HepG2 (cell line): ENCODE measurements at regions not wholly inside any gene's neighbourhood (a gene's known extent, or its start where the extent isn't known, plus 50 kb on each side); places are given as distances from the start of the nearest gene placed in this dataset.

Experiments used
- ATAC-seq: fragments of 200-7000 bp; cut with Tn5 transposase; 3 replicates; pipeline ENCODE4 v1.9.1; 2020; ENCODE audit warnings: mild to moderate bottlenecking, moderate library complexity
- BruUV-seq: library from RNA; stranded (reverse); fragments of 400-500 nt; replicated peaks from 2 replicates; lab custom pipeline; 2021; lab: Mats Ljungman, UMichigan
- CTCF ChIA-PET: fragments of 300-600 bp; formaldehyde crosslinking; extraction: SDS; loops from one replicate; lab custom pipeline; 2021; ENCODE audit warnings: low total read pairs, inconsistent platforms, low intra/inter-chr PET ratio; lab: Yijun Ruan, JAX
- POLR2A ChIA-PET: fragments of 350-600 bp; sonication (Branson Sonifier 250); formaldehyde crosslinking; loops from one replicate; lab custom pipeline; 2020; ENCODE audit warnings: antibody characterized with exemption, inconsistent platforms; lab: Yijun Ruan, JAX
- DNase-seq: peaks from one replicate; pipeline ENCODE4 v3.0.0-alpha.2; 2015; ENCODE audit warnings: low spot score
- FAIRE-seq: peaks from 3 replicates; lab custom pipeline; 2011; peaks lifted over from hg19 to GRCh38; lab: Jason Lieb, UNC
- H2AFZ ChIP-seq: one replicate; pipeline ENCODE4 v1.6.1; 2011; ENCODE audit warnings: low read length, inconsistent platforms
- H3K27ac ChIP-seq: fragments of 300-600 bp; 3 replicates; pipeline ENCODE4 v1.8.0; 2011; ENCODE audit warnings: mixed run types, mild to moderate bottlenecking, mixed read lengths, low read length, inconsistent platforms; ENCODE audit not compliant: insufficient read depth; ENCODE audit errors: extremely low read length
- H3K27me3 ChIP-seq, 2 experiments: fragments of 200-600 bp in 1 of 2; 2 replicates in 1 of 2; 3 replicates in 1 of 2; pipeline versions ENCODE4 v1.6.0 to v1.8.0; 2011; ENCODE audit warnings: low read length in 2 of 2, mild to moderate bottlenecking in 2 of 2, moderate library complexity in 2 of 2, inconsistent platforms in 1 of 2; ENCODE audit not compliant: insufficient read depth in 2 of 2, control insufficient read depth in 1 of 2
- H3K36me3 ChIP-seq, 2 experiments: fragments of 200-600 bp in 1 of 2; replicated peaks in 1 of 2; 2 replicates in 1 of 2; 3 replicates in 1 of 2; pipeline versions ENCODE4 v1.5.1 to v1.8.0; 2011; ENCODE audit warnings: low read length in 2 of 2, inconsistent platforms in 1 of 2; ENCODE audit not compliant: insufficient read depth in 2 of 2, control insufficient read depth in 1 of 2
- H3K4me1 ChIP-seq: 2 replicates; pipeline ENCODE4 v1.5.1; 2012; ENCODE audit warnings: low read length, inconsistent platforms; ENCODE audit not compliant: insufficient read depth
- H3K4me2 ChIP-seq: 2 replicates; pipeline ENCODE4 v1.6.0; 2011; ENCODE audit warnings: low read depth, low read length, inconsistent platforms
- H3K4me3 ChIP-seq, 3 experiments: fragments of 200-600 bp in 1 of 3; sonication (generic), shearing (Covaris generic) in 1 of 3; replicated peaks in 1 of 3; 2 replicates each; pipeline ENCODE4 v1.5.1; 2011 to 2016; ENCODE audit warnings: low read length in 3 of 3, inconsistent platforms in 2 of 3, low read depth in 2 of 3, mild to moderate bottlenecking in 2 of 3, control low read depth in 1 of 3, mixed read lengths in 1 of 3; ENCODE audit not compliant: insufficient read depth in 1 of 3
- H3K79me2 ChIP-seq: one replicate; pipeline ENCODE4 v1.6.1; 2011; ENCODE audit warnings: low read length, inconsistent platforms; ENCODE audit not compliant: insufficient read depth
- H3K9ac ChIP-seq: 2 replicates; pipeline ENCODE4 v1.6.0; 2011; ENCODE audit warnings: mild to moderate bottlenecking, low read depth, low read length, inconsistent platforms; ENCODE audit not compliant: insufficient read depth
- H3K9me3 ChIP-seq: 2 replicates; pipeline ENCODE4 v1.5.1; 2012; ENCODE audit warnings: mild to moderate bottlenecking, low read length
- H4K20me1 ChIP-seq: 2 replicates; pipeline ENCODE4 v1.6.0; 2011; ENCODE audit warnings: inconsistent platforms, mild to moderate bottlenecking, low read length, moderate library complexity; ENCODE audit not compliant: insufficient read depth
- HNRNPLL ChIP-seq: fragments of 200-400 bp; formaldehyde crosslinking; IDR thresholded peaks from 2 replicates; pipeline ENCODE4 v1.6.1; 2017; ENCODE audit warnings: mild to moderate bottlenecking, low read depth, low read length; ENCODE audit not compliant: poor library complexity, severe bottlenecking
- KDM5B ChIP-seq: sonication (generic); formaldehyde crosslinking; IDR thresholded peaks from 2 replicates; pipeline ENCODE4 v1.4.0; 2020; ENCODE audit warnings: missing genetic modification reagents, mild to moderate bottlenecking, borderline replicate concordance
- POLR2A ChIP-seq, 2 experiments: IDR thresholded peaks; 2 replicates each; pipeline ENCODE4 v1.6.1; 2011; ENCODE audit warnings: low read depth in 2 of 2, low read length in 2 of 2, mild to moderate bottlenecking in 1 of 2, moderate library complexity in 1 of 2; ENCODE audit not compliant: insufficient read depth in 1 of 2
- SIN3A ChIP-seq: IDR thresholded peaks from 2 replicates; pipeline ENCODE4 v1.6.1; 2011; ENCODE audit warnings: low read depth, mild to moderate bottlenecking, control low read depth, low read length, borderline replicate concordance
- ZFP90 ChIP-seq: sonication (generic); formaldehyde crosslinking; IDR thresholded peaks from 2 replicates; pipeline ENCODE4 v1.8.0; 2022; ENCODE audit warnings: missing genetic modification reagents, mild to moderate bottlenecking, inconsistent platforms, borderline replicate concordance
- ZFYVE20 ChIP-seq: sonication (generic); formaldehyde crosslinking; IDR thresholded peaks from 2 replicates; pipeline ENCODE4 v1.8.0; 2023; ENCODE audit warnings: low read depth, mild to moderate bottlenecking, moderate library complexity, missing genetic modification reagents, borderline replicate concordance
- ZMAT3 ChIP-seq: sonication (generic); formaldehyde crosslinking; conservative IDR thresholded peaks from 2 replicates; pipeline ENCODE4 v1.7.0; 2021; ENCODE audit warnings: missing genetic modification reagents
- ZNF124 ChIP-seq: sonication (generic); formaldehyde crosslinking; IDR thresholded peaks from 2 replicates; pipeline ENCODE4 v1.4.0; 2020; ENCODE audit warnings: missing genetic modification reagents
- ZNF3 ChIP-seq: IDR thresholded peaks from 2 replicates; pipeline ENCODE4 v1.7.0; 2017; ENCODE audit warnings: inconsistent platforms
- ZNF839 ChIP-seq: sonication (generic); formaldehyde crosslinking; IDR thresholded peaks from 2 replicates; pipeline ENCODE4 v1.4.0; 2020; ENCODE audit warnings: missing genetic modification reagents, mild to moderate bottlenecking, borderline replicate concordance
- WGBS: methylation state at CpG from one replicate; pipeline ENCODE4 v1.1.6; 2017; ENCODE audit warnings: low lambda C conversion rate; 5-methylcytosine and 5-hydroxymethylcytosine counted together
- in situ Hi-C: cut with HindIII; loops from 2 replicates; pipeline ENCODE4 v1.10.0; 2017; ENCODE audit warnings: low pct_unique_long_range_greater_than_20kb; ENCODE audit not compliant: extremely low pct_ligation_motif_present
- intact Hi-C: fragments of 100-400 bp; cut with micrococcal nuclease; formaldehyde crosslinking; loops from one replicate; pipeline ENCODE4 v1.10.0; 2022; ENCODE audit not compliant: unreplicated experiment
- TF ChIP-seq, protein P1 (sequence below): sonication (generic); formaldehyde crosslinking; IDR thresholded peaks from 2 replicates; pipeline ENCODE4 v1.4.0; 2020; ENCODE audit warnings: missing genetic modification reagents

DNA sequence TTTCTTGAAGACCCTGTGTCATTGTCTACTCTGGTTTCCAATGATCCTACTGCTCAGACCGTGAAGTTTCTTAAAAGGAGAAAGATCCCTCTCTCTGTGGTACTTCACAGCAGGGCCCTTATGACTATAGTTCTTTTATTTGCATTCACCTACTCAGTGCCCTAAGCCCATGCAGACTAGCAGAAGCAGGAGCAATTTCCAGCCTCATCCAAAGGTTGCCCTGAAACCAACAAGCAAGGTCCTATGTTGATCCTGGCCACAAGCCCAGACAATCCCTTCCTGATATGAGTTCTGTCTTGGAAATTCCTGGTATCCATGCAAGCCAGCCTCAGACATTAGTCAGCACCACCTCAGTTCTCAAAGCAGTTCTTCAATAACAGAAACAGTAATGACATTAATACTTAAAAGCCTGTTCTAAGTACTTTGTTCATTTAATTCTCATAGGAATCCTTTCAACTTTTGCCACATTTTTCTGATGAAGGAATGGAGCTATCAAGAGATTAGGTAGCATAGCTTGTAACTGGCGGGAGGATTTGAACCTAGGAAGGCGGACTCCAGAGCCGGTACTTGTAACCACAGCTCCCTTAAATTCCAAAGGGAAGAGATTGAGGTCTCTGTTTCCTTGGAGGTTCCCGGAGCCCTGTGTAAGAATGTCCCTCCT is 58.1 kb upstream of the ST8SIA6 start (continued):
- TF ChIP-seq, protein P1, sequence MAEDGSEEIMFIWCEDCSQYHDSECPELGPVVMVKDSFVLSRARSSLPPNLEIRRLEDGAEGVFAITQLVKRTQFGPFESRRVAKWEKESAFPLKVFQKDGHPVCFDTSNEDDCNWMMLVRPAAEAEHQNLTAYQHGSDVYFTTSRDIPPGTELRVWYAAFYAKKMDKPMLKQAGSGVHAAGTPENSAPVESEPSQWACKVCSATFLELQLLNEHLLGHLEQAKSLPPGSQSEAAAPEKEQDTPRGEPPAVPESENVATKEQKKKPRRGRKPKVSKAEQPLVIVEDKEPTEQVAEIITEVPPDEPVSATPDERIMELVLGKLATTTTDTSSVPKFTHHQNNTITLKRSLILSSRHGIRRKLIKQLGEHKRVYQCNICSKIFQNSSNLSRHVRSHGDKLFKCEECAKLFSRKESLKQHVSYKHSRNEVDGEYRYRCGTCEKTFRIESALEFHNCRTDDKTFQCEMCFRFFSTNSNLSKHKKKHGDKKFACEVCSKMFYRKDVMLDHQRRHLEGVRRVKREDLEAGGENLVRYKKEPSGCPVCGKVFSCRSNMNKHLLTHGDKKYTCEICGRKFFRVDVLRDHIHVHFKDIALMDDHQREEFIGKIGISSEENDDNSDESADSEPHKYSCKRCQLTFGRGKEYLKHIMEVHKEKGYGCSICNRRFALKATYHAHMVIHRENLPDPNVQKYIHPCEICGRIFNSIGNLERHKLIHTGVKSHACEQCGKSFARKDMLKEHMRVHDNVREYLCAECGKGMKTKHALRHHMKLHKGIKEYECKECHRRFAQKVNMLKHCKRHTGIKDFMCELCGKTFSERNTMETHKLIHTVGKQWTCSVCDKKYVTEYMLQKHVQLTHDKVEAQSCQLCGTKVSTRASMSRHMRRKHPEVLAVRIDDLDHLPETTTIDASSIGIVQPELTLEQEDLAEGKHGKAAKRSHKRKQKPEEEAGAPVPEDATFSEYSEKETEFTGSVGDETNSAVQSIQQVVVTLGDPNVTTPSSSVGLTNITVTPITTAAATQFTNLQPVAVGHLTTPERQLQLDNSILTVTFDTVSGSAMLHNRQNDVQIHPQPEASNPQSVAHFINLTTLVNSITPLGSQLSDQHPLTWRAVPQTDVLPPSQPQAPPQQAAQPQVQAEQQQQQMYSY (CRISPR knock-in tag): no peak
- TF ChIP-seq ZMAT3 (CRISPR knock-in tag): no peak
- TF ChIP-seq SIN3A: no peak

DNA sequence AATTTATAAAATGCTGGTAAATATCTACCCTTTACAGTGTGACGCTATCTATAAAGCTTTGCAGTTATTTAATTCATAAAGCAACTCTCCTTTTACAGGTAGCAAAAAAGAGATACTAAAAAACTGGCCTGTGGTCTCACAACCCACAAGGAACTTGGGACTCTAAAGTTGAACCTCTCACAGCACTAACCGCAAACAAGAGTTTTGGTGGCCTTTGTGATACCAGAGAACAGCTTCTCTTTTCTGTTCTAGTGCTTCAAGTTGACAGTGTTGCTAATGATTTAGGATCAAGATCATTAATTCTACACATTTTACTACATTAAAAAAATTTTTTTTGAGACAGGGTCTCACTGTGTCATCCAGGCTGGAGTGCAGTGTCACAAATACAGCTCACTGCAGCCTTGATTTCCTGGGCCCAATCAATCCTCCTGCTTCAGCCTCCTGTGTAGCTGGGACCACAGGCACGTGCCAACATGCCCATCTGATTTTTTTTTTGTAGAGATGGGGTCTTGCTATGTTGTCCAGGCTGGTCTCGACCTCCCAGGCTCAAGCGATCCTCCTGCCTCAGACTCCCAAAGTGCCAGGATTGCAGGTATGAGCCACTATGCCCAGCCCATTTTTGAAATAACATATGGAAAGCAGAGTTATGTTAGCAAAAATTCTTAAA is 56.0 kb upstream of the ST8SIA6 start:
- intact Hi-C loops: no loop called here

More for the DNA sequence above, 56.0 kb upstream of the ST8SIA6 start:
- Histone ChIP-seq H3K27ac (no peak overlapping the region), H3K79me2 (no peaks in the 10 kb centered on the region), H3K27me3 (no peaks in the 10 kb centered on the region; a peak in 2 of 5 replicates), H3K36me3 (no peaks in the 10 kb centered on the region), H3K9me3 (no peaks in the 10 kb centered on the region), H3K4me2 (no peak overlapping the region), H4K20me1 (no peaks in the 10 kb centered on the region), H3K4me3 (no peak overlapping the region), H2AFZ (no peak overlapping the region), H3K4me1 (no peaks in the 10 kb centered on the region), H3K9ac (no peak overlapping the region)
- no peak for ATAC-seq
- WGBS: 47% methylated on average over 5 of the region's 5 CpGs
- no TSS peak for BruUV-seq
- in situ Hi-C loops: no loop called here
- TF ChIP-seq ZFYVE20 (no peak), ZNF839 (CRISPR knock-in tag) (no peak), ZNF124 (CRISPR knock-in tag) (no peak), ZFP90 (CRISPR knock-in tag) (no peak), POLR2A (IDR thresholded peaks at IDR 0.05; ENCODE audit: insufficient read depth in 1 of 2, low read depth in 2 of 2, low read length in 2 of 2) (no peak), HNRNPLL (no peak), ZNF3 (no peak), KDM5B (no peak)
- CTCF ChIA-PET: no interaction called here
- DNase-seq: no peak
- POLR2A ChIA-PET: no interaction called here
- no peak for FAIRE-seq
